ENCODE measurements at regions not wholly inside any gene's neighbourhood (a gene's known extent, or its start where the extent isn't known, plus 50 kb on each side); places are given as distances from the start of the nearest gene placed in this dataset.

- TF ChIP-seq, protein P1, sequence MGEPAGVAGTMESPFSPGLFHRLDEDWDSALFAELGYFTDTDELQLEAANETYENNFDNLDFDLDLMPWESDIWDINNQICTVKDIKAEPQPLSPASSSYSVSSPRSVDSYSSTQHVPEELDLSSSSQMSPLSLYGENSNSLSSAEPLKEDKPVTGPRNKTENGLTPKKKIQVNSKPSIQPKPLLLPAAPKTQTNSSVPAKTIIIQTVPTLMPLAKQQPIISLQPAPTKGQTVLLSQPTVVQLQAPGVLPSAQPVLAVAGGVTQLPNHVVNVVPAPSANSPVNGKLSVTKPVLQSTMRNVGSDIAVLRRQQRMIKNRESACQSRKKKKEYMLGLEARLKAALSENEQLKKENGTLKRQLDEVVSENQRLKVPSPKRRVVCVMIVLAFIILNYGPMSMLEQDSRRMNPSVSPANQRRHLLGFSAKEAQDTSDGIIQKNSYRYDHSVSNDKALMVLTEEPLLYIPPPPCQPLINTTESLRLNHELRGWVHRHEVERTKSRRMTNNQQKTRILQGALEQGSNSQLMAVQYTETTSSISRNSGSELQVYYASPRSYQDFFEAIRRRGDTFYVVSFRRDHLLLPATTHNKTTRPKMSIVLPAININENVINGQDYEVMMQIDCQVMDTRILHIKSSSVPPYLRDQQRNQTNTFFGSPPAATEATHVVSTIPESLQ (CRISPR knock-in tag; IDR thresholded peaks at IDR 0.05): no peak
- TF ChIP-seq MXD4 (CRISPR knock-in tag; IDR thresholded peaks at IDR 0.05; ENCODE audit: borderline replicate concordance) (no peak), ATF2 (CRISPR knock-in tag; IDR thresholded peaks at IDR 0.05; ENCODE audit: borderline replicate concordance, low read depth) (no peak)
Observed at GRCh38 chr5:143583409-143583808, 179.9 kb upstream of the NR3C1 start (continued).

DNA sequence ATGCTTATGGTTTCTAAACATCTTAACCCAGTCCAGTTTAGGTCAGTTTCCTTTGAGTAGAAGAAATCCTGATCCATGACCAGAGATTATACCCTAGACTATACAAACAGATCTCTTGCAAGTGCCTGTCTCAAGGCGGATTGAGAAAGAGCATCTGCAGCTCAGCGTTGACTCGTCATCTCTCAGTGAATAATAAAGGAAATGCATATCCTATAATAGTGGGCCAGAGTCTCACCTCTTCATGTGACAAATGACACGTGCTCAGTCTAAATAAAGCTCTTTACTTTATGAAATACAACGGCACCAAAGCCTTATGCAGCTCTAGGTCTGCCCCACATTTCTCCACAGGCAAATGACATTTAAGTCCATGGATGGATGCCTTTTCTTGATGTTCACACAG is 179.4 kb upstream of the NR3C1 start:
- ChIA-PET CTCF (interaction anchor here (0.6 kb wide), 1 partner anchor 165 kb away, joined by 5 read pairs; no protein-coding TSS in a partner anchor), POLR2A (no interaction called here)
- Mint-ChIP-seq H3K27me3 (ENCODE audit: low read depth) (no peaks in the 10 kb centered on the region; the same call in 1 of the 2 replicates), H3K36me3 (no peaks in the 10 kb centered on the region), H3K4me1 (peaks cover 24% of the 10 kb centered on the region), H3K4me3 (no peak overlapping the region), H3K9me3 (peaks cover 6% of the 10 kb centered on the region), H3K27ac (no peak overlapping the region)
- DNase-seq (ENCODE audit: low spot score) (no peak), ATAC-seq (no peak)
- no peak for TF ChIP-seq NFYB (CRISPR knock-in tag; conservative IDR thresholded peaks at IDR 0.05; ENCODE audit: low read depth)
- no peak for TF ChIP-seq JUN (CRISPR knock-in tag; IDR thresholded peaks at IDR 0.05)
- no peak for TF ChIP-seq ETV6 (CRISPR knock-in tag; IDR thresholded peaks at IDR 0.05)
- TF ChIP-seq ATF1 (CRISPR knock-in tag; IDR thresholded peaks at IDR 0.05): no peak
- no peak for TF ChIP-seq ZBTB21 (CRISPR knock-in tag; IDR thresholded peaks at IDR 0.05; ENCODE audit: borderline replicate concordance)
- TF ChIP-seq, protein P2, sequence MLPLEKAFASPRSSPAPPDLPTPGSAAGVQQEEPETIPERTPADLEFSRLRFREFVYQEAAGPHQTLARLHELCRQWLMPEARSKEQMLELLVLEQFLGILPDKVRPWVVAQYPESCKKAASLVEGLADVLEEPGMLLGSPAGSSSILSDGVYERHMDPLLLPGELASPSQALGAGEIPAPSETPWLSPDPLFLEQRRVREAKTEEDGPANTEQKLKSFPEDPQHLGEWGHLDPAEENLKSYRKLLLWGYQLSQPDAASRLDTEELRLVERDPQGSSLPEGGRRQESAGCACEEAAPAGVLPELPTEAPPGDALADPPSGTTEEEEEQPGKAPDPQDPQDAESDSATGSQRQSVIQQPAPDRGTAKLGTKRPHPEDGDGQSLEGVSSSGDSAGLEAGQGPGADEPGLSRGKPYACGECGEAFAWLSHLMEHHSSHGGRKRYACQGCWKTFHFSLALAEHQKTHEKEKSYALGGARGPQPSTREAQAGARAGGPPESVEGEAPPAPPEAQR (CRISPR knock-in tag; IDR thresholded peaks at IDR 0.05): no peak
- no peak for TF ChIP-seq SMAD4 (CRISPR knock-in tag; IDR thresholded peaks at IDR 0.05)
- TF ChIP-seq CREB1 (CRISPR knock-in tag; IDR thresholded peaks at IDR 0.05): no peak
- TF ChIP-seq OVOL2 (CRISPR knock-in tag; IDR thresholded peaks at IDR 0.05; ENCODE audit: borderline replicate concordance): no peak
- TF ChIP-seq RORB (CRISPR knock-in tag; IDR thresholded peaks at IDR 0.05): no peak
- TF ChIP-seq, protein P3, sequence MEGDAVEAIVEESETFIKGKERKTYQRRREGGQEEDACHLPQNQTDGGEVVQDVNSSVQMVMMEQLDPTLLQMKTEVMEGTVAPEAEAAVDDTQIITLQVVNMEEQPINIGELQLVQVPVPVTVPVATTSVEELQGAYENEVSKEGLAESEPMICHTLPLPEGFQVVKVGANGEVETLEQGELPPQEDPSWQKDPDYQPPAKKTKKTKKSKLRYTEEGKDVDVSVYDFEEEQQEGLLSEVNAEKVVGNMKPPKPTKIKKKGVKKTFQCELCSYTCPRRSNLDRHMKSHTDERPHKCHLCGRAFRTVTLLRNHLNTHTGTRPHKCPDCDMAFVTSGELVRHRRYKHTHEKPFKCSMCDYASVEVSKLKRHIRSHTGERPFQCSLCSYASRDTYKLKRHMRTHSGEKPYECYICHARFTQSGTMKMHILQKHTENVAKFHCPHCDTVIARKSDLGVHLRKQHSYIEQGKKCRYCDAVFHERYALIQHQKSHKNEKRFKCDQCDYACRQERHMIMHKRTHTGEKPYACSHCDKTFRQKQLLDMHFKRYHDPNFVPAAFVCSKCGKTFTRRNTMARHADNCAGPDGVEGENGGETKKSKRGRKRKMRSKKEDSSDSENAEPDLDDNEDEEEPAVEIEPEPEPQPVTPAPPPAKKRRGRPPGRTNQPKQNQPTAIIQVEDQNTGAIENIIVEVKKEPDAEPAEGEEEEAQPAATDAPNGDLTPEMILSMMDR (IDR thresholded peaks at IDR 0.05): no peak
- TF ChIP-seq ZNF263 (CRISPR knock-in tag; IDR thresholded peaks at IDR 0.05; ENCODE audit: low read depth): no peak
- TF ChIP-seq, protein P1 (CRISPR knock-in tag; IDR thresholded peaks at IDR 0.05): no peak
- TF ChIP-seq, protein P4, sequence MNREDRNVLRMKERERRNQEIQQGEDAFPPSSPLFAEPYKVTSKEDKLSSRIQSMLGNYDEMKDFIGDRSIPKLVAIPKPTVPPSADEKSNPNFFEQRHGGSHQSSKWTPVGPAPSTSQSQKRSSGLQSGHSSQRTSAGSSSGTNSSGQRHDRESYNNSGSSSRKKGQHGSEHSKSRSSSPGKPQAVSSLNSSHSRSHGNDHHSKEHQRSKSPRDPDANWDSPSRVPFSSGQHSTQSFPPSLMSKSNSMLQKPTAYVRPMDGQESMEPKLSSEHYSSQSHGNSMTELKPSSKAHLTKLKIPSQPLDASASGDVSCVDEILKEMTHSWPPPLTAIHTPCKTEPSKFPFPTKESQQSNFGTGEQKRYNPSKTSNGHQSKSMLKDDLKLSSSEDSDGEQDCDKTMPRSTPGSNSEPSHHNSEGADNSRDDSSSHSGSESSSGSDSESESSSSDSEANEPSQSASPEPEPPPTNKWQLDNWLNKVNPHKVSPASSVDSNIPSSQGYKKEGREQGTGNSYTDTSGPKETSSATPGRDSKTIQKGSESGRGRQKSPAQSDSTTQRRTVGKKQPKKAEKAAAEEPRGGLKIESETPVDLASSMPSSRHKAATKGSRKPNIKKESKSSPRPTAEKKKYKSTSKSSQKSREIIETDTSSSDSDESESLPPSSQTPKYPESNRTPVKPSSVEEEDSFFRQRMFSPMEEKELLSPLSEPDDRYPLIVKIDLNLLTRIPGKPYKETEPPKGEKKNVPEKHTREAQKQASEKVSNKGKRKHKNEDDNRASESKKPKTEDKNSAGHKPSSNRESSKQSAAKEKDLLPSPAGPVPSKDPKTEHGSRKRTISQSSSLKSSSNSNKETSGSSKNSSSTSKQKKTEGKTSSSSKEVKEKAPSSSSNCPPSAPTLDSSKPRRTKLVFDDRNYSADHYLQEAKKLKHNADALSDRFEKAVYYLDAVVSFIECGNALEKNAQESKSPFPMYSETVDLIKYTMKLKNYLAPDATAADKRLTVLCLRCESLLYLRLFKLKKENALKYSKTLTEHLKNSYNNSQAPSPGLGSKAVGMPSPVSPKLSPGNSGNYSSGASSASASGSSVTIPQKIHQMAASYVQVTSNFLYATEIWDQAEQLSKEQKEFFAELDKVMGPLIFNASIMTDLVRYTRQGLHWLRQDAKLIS (CRISPR knock-in tag; IDR thresholded peaks at IDR 0.05; ENCODE audit: borderline replicate concordance): no peak
